ENCODE measurements at regions not wholly inside any gene's neighbourhood (a gene's known extent, or its start where the extent isn't known, plus 50 kb on each side); places are given as distances from the start of the nearest gene placed in this dataset.
A peak's percentile ranks its signal among the peaks of the same experiment; 100 is the strongest.
"Not testable (repeated sequence)": the region's sequence is repeated elsewhere in the genome, so short reads cannot be mapped to it uniquely, and the experiment has no call there.

DNA sequence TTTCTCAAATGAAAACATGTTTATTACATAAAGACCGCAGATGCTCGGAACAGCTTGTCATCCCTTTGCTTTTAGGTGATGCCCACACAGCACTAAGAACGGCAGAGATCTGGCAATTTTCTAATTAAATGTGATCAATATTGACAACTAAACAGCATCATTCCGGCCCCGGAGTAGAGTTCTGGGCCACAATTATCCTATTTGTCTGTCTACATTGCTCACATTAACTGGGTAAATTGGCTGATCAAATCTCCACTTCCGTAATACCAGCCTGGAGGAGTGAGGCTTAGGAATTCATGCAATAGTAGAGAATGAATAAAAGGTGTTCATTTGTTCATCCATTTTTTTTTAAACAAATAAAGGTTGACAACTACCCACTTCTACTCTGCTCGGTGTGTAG, 245.1 kb upstream of the C9orf72 start:
- no peak for DNase-seq

DNA sequence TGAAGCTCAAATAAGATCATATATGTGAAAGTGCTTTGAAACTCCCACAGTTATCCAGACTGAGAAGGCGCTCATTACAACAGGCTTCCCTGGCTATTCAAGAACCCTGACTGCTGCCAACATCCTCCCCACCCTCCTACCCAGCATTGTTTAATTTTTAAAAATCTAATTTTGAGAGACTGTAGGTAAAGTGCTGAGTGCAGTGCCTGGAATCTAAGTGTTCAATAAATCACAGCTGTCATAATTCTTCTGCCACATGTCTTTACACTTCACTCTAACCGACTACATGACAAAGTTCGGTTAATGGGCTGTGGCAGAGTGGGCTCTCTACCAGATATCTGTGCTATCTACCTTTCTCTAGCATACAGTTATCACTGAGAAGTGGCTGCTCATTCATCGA, 255.6 kb upstream of the C9orf72 start:
- no peak for DNase-seq

DNA sequence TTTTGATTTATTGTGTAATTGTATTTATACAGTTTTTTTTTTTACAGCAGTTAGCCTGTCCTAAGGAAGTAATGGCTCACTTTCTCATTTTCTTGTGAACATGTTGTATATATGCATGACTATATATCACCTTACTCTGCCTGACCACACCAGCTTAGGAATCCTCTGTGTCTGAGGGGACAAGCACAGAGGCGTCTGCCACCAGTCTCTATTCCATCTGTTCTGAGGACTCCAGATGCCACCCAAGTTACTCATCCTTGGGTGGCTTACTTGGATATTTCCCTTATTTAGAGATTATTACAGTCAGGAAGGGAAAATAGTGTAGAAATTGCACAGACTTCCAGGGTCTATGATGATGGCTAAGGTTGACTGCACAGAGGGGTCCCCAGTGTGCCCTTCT, 256.3 kb upstream of the C9orf72 start:
- DNase-seq: no peak

DNA sequence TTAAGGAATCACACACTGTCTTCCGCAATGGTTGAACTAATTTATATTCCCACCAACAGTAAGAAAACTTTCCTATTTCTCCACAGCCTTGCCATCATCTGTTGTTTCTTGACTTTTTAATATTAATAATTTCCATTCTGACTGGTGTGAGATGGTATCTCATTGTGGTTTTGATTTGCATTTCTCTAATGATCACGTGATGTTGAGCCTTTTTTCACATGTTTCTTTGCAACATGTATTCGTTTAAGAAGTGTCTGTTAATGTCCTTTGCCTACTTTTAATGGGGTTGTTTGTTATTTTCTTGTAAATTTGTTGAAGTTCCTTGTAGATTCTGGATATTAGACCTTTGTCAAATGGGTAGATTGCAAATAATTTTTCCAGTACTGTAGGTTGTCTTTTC, 258.8 kb upstream of the C9orf72 start:
- DNase-seq: not testable (repeated sequence)

DNA sequence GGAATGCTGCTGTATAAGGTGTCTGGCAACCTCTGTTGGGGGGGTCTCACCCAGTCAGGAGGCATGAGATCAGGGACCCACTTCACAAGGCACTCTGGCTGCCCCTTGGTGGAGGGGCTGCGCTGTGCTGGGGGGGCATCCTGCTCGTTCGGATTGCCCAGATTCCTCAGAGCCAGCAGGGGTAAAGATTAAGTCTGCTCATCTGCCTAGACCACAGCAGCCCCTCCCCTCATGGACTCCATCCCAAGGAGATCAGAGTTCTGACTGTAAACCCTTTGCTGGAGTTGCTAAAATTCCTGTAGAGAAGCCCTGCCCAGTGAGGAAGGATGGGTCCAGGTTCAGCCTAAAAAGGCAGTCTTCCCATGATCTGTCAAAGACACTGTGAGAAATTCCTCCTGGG, 262.0 kb upstream of the C9orf72 start:
- DNase-seq: no peak

DNA sequence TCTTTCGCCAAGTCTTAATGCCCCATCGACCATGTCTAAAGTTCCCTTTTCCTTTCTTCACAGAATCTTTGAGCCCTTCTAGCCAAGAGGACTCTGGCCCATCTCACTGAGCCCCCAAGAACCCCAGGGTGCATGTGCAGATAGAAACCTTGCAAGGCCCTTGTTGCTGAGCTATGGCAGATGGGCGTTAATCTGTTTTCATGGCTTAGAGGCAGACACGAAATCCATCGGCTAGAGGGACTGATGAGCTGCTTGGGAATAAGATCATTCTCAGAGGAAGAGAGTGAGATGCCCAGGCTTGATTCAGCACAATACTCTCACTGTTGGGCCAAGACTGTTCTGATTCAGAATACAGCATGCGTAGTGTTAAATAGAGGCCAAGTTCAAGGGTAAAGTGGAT, 262.5 kb upstream of the C9orf72 start:
- no peak for DNase-seq

DNA sequence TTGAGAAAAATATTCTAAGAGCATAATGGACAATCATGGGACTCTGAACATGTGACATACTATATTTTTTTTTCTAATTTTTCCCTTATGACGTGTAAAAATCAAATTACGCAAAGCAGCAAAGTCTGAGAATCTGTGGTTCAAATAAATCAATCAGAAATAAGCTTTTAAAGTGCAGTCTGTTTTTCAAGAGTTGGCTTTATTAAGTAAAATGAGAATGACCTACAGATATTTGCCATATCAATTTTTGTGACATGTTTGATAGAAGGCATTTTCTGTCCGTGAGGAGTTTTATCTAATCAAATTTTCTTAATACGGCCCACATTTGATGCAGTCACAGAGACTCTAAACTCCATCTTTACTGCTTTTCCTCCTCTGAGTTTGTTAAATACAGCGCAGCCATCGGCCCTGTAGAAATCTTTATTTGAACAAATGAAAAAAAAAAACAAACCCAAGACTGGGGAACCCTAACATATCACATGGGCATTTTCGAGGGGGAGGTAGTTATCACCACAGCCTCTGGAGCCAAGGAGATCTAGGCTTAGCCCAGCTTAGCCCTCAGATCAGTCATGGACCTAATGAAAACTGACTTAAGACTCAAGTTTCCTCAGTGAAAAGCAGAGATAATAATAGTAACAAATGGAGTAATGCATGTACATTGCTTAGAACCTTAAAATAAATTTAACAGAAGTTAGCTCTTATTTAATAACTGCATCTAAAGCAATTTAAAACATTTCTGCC, 263.6 kb upstream of the C9orf72 start:
- no peak for DNase-seq

DNA sequence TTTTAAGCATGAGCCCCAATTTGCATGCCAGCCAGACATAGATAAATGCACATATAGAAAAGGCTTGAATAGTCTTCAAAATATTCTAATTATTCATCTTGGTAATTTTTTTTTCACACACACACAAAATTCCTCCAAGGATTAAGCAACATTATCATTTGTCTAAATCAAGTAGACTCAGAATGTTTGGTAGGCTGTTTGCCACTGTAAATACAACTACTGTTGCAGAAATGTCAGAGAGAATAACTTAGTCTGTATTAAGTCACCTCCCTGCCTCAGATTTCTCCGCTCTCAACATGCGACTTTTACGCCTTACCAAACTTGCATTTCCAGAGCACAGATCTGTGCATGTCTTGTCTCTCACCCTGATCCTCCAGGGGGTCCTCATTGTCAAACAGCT, 265.6 kb upstream of the C9orf72 start:
- no peak for DNase-seq

DNA sequence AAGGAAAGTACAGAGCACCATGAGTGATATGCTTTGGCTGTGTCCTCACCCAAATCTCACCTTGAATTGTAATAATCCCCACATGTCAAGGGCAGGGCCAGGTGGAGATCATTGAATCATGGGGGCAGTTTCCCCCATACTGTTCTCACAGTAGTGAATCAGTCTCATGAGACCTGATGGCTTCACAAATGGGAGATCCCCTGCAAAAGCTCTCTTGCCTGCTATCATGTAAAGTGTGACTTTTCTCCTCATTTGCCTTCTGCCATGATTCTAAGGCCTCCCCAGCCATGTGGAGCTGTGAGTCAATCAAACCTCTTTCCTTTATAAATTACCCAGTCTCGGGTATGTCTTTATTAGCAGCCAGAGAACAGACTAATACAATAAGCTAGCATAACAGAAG, 266.5 kb upstream of the C9orf72 start:
- not testable (repeated sequence) for DNase-seq

DNA sequence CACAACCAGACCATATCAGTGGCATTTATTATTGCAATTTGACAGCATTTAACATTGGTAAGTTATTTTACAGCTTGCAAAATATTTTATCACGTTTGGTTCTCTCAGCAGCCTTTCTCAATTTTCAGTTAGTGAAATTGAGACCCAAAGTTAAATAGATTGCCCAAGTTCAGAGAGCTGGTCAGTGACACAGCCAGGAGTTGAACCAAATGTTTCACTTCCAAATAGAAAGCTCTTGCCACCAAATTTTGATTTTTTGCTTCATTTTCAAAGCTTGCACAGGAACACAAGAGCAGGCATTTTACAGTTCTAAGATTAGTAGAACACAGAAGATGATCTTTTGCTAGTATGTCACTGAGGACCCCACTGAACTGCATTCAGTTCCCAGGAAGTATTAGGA, 271.5 kb upstream of the C9orf72 start:
- DNase-seq: no peak

DNA sequence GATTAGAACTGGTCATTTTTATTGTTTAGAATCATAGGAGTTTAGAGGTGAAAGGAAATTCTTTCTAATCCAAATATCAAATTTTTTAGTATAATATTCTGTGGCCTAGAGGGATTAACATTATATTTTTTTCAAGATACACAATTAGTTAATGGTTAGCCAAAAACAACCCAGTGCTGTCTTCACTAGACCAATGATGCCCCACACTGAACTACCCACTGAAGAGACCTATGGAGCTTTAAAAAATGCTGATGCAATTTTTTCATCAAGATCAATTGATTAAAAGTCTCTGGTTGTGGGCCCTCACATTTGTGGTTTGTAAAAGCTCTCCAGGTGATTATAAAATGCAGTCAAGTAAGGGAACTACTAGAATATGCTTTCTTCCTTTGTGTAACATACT, 274.1 kb upstream of the C9orf72 start:
- DNase-seq: no peak

DNA sequence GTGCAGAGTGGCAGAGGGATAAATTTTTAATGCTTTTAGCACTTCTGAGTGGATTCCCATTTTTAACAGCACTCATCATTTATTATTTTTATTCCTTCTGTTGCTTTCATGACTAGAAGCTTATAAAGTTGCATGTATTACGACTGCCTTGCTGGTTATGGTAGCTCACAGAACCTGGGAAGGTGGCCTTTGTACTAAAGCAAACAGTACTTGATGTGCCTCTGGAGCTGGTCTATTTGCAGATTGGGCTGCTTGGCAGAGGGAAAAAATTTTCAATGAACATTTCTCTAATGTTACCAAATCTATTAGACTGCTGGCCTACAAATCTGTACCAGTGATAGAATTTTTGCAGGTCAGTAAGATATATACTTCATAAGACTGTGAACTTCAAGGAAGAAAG, 274.5 kb upstream of the C9orf72 start:
- DNase-seq: no peak

DNA sequence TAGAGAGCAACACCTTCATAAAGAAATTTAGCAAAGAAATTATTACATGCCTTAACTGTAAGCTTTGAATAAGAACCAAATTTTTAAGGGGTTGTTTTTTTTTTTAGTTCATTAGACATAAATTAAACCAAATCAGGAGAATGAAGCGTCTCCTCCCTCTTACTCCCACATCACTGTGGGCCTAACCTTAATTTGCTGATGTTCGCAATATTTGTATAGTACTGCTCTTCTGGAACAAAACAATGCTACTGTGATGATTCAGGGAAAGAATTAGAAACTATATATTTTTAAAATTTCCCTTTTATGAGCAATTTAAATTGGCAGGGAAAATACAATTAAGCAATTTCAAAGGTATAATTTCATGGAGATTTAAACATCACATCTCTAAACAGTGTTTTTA, 275.0 kb upstream of the C9orf72 start:
- no peak for DNase-seq

DNA sequence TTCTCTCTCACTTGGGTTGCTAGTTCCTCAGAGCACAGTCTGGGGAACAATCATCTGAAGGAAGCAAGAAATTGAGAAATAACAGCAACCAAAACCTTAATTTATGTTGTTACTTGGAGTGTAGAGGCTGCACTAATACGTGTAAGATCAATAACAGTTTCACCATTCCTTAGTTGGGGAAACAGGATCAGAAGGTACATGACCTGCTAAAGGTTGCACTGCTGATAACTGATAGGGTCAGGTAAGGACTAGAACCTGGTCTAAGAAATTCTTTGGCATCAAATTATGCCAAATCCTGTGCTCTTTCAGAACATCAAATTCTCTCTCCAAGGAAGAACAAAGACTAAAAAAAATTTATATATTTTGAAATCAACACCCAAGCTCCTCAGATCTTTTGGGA, 278.6 kb upstream of the C9orf72 start:
- DNase-seq: no peak

DNA sequence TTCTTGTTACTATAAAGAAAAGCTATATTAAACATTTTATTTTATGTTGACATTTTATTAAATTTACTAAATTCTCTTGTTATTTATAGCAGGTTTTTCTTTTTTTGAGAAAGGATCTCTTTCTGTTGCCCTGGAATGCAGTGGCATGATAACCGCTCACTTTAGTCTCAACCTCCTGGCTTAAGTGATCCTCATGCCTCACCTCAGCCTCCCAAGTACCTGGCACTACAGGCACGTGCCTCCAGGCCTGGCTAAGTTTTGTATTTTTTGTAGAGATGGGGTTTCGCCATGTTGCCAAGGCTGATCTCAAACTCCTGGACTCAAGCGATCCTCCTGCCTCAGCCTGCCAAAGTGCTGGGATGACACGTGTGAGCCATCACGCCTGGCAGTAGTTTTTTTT, 280.2 kb upstream of the C9orf72 start:
- DNase-seq: no peak

DNA sequence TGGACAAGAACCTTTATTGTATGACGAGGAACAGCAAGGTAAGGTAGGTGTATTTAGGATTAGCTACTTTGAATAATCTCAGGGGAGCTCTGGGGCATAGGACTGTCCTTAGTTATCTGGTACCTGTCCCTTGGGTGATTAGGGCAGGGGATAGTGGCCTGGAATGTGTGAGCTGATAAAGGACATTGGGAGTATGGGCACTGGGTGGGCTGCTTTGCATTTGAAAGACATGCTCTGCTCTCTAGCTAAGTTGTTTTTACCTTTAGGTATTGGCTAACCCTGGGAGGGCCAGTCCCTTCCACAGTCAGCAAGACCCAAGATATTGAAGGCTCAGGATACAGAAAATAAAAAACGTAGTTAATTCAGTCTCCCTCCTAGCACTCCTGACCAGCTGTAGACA, 282.8 kb upstream of the C9orf72 start:
- no peak for DNase-seq

DNA sequence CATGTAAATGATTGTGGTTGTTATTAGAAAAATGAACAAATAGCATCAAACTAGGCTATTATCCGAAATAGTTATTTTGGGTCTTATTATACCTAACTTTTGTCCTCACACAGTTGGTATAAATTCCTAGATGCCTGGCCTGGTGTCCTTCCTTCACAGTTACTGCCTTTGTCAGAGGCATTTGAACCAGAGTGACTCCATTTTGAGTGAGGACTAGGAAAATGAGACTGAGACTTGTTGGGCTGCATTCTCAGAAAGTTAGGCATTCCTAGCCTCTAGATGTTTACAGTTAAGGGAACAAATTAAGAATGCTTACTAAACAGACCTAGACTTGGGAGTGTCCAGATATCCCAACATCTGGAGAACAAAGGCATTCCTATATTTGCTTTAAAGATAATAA, 283.5 kb upstream of the C9orf72 start:
- DNase-seq: no peak

DNA sequence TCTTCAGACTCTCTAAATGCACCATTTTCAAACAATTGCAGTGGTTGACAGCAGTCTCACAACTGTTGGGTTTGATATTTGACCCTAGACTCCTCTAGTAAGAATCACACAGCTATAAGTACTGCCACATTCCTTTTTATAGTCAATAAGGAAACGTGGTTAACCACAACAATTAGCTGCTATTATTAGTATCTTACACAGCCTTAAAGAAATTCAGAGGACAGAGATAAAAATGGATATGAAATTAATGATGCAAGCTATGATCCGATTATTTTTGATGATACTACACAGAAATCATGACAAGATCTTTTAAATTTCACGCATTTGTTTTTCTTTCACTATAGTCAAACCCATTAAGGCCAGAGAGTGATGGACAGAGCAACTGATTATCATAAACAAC, 288.6 kb upstream of the C9orf72 start:
- no peak for DNase-seq

DNA sequence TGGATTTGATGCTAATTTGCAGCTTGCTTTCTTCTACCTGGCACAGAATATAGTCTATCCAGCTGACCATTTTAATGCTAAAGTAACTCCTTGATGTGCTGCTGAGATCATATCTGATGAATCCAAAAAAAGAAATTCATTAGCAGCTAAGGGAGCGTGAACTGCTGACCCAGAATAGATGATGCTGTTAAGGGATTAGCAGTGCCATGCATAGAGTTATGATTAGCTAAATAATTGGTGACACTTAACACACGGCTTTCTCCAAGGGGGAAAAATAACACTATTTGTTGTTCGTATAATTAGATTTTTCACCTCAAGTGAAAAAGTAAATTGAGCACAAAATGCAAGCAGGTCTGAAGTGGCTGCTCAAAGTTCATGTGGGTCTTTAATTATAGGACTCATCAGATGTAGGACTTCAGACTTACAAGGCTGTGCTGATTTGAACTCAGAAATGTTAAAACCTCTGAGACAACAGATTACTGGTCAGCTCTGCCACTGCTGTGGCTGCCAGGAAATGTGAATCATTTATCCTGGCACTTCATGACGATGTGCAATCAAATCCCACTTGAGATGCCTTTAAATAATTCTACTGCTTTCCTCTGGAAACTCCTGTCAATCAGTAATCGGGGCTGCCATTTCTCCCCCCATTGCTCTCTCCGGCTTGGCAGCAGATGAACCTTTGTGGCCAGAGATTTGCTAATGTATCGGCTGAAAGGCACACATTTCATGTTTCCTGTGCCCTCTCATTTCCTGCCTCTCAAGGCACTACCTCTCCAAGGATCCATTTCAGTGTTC, 291.6 kb upstream of the C9orf72 start:
- peak; percentile 25 for DNase-seq

DNA sequence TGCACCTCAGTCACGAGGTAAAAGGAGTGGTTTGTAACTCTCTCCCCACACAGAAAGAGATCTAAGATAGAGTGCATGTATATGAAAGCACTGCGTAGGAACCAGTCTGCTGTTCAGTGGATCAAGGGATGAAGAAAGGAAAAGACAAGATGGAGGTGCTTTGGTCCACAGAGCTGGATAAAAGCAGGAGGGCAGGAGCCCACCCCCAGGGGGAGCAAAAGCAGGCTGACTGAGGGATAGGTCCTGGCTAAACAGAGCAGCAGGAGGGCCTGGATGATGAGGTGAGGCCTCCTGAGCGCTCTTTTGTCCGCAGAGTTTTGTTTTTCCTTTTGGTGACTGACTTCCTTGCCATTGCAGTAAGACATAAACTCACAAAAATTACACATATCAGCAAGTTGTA, 293.5 kb upstream of the C9orf72 start:
- DNase-seq: no peak

DNA sequence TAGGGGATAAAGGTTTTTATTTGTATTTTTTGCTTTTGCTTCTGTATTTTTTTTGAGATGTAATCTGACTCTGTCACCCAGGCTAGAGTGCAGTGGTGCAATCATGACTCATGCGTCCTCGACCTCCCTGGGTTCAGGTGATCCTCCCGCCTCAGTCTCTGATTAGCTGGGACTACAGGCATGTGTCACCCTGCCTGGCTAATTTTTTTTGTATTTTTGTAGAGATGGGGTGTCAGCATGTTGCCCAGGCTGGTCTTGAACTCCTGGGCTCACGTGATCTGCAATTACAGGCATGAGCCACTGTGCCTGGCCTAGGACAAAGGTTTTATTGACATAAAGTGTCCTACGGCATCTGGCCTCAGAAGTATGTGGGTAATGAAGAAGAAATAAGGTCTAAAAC, 297.1 kb upstream of the C9orf72 start:
- DNase-seq: no peak

DNA sequence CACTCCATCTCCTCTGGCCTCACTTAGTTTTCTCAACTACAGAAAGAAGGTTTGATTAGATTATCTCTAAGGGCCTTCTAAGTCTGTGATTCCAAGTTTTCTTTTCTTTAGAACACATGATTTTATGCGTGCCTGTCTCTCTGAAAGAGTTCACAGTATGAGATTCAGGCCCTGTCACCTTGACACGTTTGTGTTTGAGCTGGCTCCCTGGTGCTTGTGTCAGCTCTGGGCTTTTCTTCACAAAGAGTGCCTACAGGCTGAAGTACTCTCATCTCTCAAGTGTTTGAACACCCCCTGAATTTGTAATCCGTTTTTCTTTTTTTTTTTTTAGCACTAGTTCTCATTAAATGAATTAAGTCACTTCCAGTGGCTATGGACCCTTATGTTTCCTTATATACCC, 306.9 kb upstream of the C9orf72 start:
- DNase-seq: no peak

DNA sequence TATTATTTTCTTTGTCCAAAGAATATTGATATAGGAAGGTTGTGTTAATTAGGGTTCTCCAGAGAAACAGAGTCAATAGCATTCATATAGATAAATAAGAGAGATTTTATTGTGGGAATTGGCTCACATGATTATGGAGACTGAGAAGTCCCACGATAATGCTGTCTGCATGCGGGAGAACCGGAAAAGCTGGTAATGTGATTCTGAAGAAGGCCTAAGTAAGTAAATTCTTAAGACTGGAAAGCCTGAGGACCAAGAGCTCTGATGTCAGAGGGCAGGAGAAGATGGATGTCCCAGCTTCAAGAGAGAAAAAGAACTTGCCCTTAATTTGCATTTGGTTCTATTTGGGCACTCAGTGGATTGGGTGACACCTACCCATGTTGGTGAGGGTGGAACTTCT, 307.4 kb upstream of the C9orf72 start:
- DNase-seq: no peak

DNA sequence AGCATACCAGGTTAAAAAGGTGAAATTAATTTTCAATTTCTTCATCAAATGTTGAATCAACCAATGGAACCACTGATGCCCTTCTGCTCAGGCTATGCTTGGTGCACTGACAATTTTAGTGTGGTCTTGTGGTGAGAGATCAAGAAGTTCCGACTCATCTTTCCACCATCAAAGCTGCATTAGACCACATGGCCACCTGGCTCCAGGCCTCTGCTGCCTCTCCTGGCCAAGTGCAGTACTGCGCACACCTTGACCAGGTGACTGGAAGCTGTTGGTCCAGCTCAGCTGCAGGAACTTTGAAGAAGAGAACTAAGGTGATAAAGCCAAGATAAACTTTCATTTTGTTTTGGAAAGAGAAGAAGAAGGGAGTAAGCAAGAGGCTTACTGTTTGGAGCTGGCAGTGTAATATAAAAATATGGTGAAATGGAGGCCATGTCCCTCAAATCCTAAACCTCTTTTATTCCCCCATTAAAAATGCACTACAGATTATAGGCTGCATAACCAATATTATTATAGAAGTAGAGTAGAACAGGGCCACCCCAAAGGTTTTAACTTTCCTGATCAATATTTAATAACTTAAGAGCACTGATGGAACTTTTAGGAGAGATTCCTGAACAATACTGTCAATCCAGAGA, 315.5 kb upstream of the C9orf72 start:
- DNase-seq: no peak

Measured in tongue (tissue), 1 donor.